A549 (cell line): ENCODE measurements at regions not wholly inside any gene's neighbourhood (a gene's known extent, or its start where the extent isn't known, plus 50 kb on each side); places are given as distances from the start of the nearest gene placed in this dataset.

Source experiments
- ATAC-seq, 2 experiments: fragments of 200-7000 bp in 1 of 2; fragments of >200 bp in 1 of 2; cut with Nextera tagmentation in 1 of 2; cut with Tn5 transposase in 1 of 2; 3 replicates each; pipeline versions ENCODE4 v1.8.0 to v1.9.1; 2018 to 2020; ENCODE audit warnings: mild to moderate bottlenecking in 1 of 2, moderate library complexity in 1 of 2
- CTCF ChIA-PET: fragments of 300-600 bp; sonication (Branson Sonifier 250); formaldehyde crosslinking; extraction: SDS; loops from one replicate; lab custom pipeline; 2021; ENCODE audit warnings: antibody characterized with exemption, inconsistent platforms; lab: Yijun Ruan, JAX
- POLR2A ChIA-PET: fragments of 350-600 bp; formaldehyde crosslinking; extraction: SDS; loops from one replicate; lab custom pipeline; 2021; ENCODE audit warnings: antibody characterized with exemption, inconsistent platforms; lab: Yijun Ruan, JAX
- DNase-seq, 2 experiments: peaks; one replicate each; pipeline versions ENCODE4 v3.0.0 to v3.0.0-alpha.2; 2011 to 2016; ENCODE audit warnings: low read depth in 1 of 2, low spot score in 1 of 2
- FAIRE-seq: peaks from 2 replicates; lab custom pipeline; 2011; peaks lifted over from hg19 to GRCh38; lab: Jason Lieb, UNC
- H3K27ac ChIP-seq, 2 experiments: fragments of >200 bp; sonication (Bioruptor Twin); formaldehyde crosslinking; 3 replicates each; pipeline ENCODE4 v1.5.1; 2016 to 2017
- H3K4me1 ChIP-seq: fragments of >200 bp; sonication (Bioruptor Twin); formaldehyde crosslinking; 3 replicates; pipeline ENCODE4 v1.6.1; 2016
- H3K4me2 ChIP-seq: fragments of >200 bp; sonication (Bioruptor Twin); formaldehyde crosslinking; 3 replicates; pipeline ENCODE4 v1.6.1; 2016
- H3K4me3 ChIP-seq: fragments of >200 bp; sonication (Bioruptor Twin); formaldehyde crosslinking; 3 replicates; pipeline ENCODE4 v1.5.1; 2016
- H3K9me3 ChIP-seq: fragments of >200 bp; sonication (Bioruptor Twin); formaldehyde crosslinking; 3 replicates; pipeline ENCODE4 v1.6.1; 2016
- CEBPB ChIP-seq, 2 experiments: fragments of >200 bp in 1 of 2; sonication (Bioruptor Twin) in 1 of 2; formaldehyde crosslinking in 1 of 2; IDR thresholded peaks; 2 replicates each; pipeline ENCODE4 v1.6.1; 2012 to 2016
- CHD4 ChIP-seq: fragments of 200-600 bp; sonication (generic); IDR thresholded peaks from 2 replicates; pipeline ENCODE4 v1.6.1; 2016; ENCODE audit warnings: antibody characterized with exemption, mild to moderate bottlenecking, borderline replicate concordance
- EHMT2 ChIP-seq: fragments of 200-600 bp; sonication (generic); IDR thresholded peaks from 2 replicates; pipeline ENCODE4 v1.6.1; 2016; ENCODE audit warnings: antibody characterized with exemption, low read depth, mild to moderate bottlenecking, moderate library complexity
- GATA3 ChIP-seq: IDR thresholded peaks from 2 replicates; pipeline ENCODE4 v1.6.1; 2012; ENCODE audit warnings: borderline replicate concordance
- HOXA7 ChIP-seq: fragments of 250-450 bp; sonication (Bioruptor Pico); IDR thresholded peaks from 2 replicates; pipeline ENCODE4 v1.5.0; 2020; ENCODE audit warnings: mild to moderate bottlenecking, moderate library complexity
- HOXB13 ChIP-seq: fragments of 250-450 bp; sonication (Bioruptor Pico); IDR thresholded peaks from 2 replicates; pipeline ENCODE4 v1.5.0; 2020; ENCODE audit warnings: low read depth, mild to moderate bottlenecking, moderate library complexity
- KDM1A ChIP-seq: fragments of 200-600 bp; sonication (generic); IDR thresholded peaks from 2 replicates; pipeline ENCODE4 v1.6.1; 2016; ENCODE audit warnings: low read depth, mild to moderate bottlenecking
- MAZ ChIP-seq: fragments of 150-350 bp; IDR thresholded peaks from 2 replicates; pipeline ENCODE4 v1.6.1; 2014; ENCODE audit warnings: antibody characterized with exemption, low read depth, low read length, borderline replicate concordance
- NFE2L2 ChIP-seq: fragments of 150-350 bp; conservative IDR thresholded peaks from 2 replicates; pipeline ENCODE4 v1.6.1; 2014; ENCODE audit warnings: low read length
- NPAS2 ChIP-seq: fragments of 250-450 bp; sonication (Bioruptor Pico); IDR thresholded peaks from 2 replicates; pipeline ENCODE4 v1.8.0; 2022; ENCODE audit warnings: mild to moderate bottlenecking, moderate library complexity, borderline replicate concordance
- PHF8 ChIP-seq: fragments of 200-600 bp; sonication (generic); IDR thresholded peaks from 2 replicates; pipeline ENCODE4 v1.6.1; 2016; ENCODE audit warnings: low read depth, mild to moderate bottlenecking, antibody characterized with exemption, moderate library complexity, borderline replicate concordance
- POLR2A ChIP-seq: IDR thresholded peaks from 2 replicates; pipeline ENCODE4 v1.6.1; 2012; ENCODE audit warnings: mild to moderate bottlenecking, low read length
- RNF2 ChIP-seq: fragments of 200-600 bp; sonication (generic); IDR thresholded peaks from 2 replicates; pipeline ENCODE4 v1.6.1; 2016; ENCODE audit warnings: low read depth, mild to moderate bottlenecking, antibody characterized with exemption, moderate library complexity, borderline replicate concordance
- TFCP2L1 ChIP-seq: fragments of 250-450 bp; sonication (Bioruptor Pico); IDR thresholded peaks from 2 replicates; pipeline ENCODE4 v1.5.0; 2021; ENCODE audit warnings: mild to moderate bottlenecking
- ZC3H11A ChIP-seq: fragments of 450-650 bp; IDR thresholded peaks from 2 replicates; pipeline ENCODE4 v1.6.1; 2014; ENCODE audit warnings: antibody characterized with exemption, mild to moderate bottlenecking
- ZNF302 ChIP-seq: fragments of 250-450 bp; sonication (Bioruptor Pico); IDR thresholded peaks from 2 replicates; pipeline ENCODE4 v1.9.0; 2021; ENCODE audit warnings: inconsistent platforms, mild to moderate bottlenecking, moderate library complexity
- ZSCAN20 ChIP-seq: fragments of 250-450 bp; sonication (Bioruptor Pico); IDR thresholded peaks from 2 replicates; pipeline ENCODE4 v1.8.0; 2022; ENCODE audit warnings: mild to moderate bottlenecking, moderate library complexity
- WGBS: methylation state at CpG from one replicate; pipeline ENCODE4 v1.1.6; 2017; ENCODE audit errors: missing lambda C conversion rate; 5-methylcytosine and 5-hydroxymethylcytosine counted together
- TF ChIP-seq, protein P1 (sequence below): fragments of 250-450 bp; sonication (Bioruptor Pico); IDR thresholded peaks from 2 replicates; pipeline ENCODE4 v1.5.0; 2020; ENCODE audit warnings: low read depth, mild to moderate bottlenecking, moderate library complexity
- TF ChIP-seq, protein P2 (sequence below): fragments of >200 bp; sonication (Bioruptor Twin); formaldehyde crosslinking; IDR thresholded peaks from 3 replicates; pipeline ENCODE4 v1.6.1; 2016
- TF ChIP-seq, protein P3 (sequence below): fragments of 150-350 bp; IDR thresholded peaks from 2 replicates; pipeline ENCODE4 v1.6.1; 2014; ENCODE audit warnings: low read depth, mild to moderate bottlenecking, low read length
- TF ChIP-seq, protein P4 (sequence below): fragments of >200 bp; sonication (Bioruptor Twin); formaldehyde crosslinking; IDR thresholded peaks from 2 replicates; pipeline ENCODE4 v1.6.1; 2016
- TF ChIP-seq, protein P5 (sequence below): fragments of >200 bp; sonication (Bioruptor Twin); formaldehyde crosslinking; IDR thresholded peaks from 3 replicates; pipeline ENCODE4 v1.5.1; 2016
- TF ChIP-seq, protein P6 (sequence below): IDR thresholded peaks from 2 replicates; pipeline ENCODE4 v1.6.1; 2012; ENCODE audit warnings: low read depth, borderline replicate concordance
- TF ChIP-seq, protein P7 (sequence below): IDR thresholded peaks from 2 replicates; pipeline ENCODE4 v1.6.1; 2012

DNA sequence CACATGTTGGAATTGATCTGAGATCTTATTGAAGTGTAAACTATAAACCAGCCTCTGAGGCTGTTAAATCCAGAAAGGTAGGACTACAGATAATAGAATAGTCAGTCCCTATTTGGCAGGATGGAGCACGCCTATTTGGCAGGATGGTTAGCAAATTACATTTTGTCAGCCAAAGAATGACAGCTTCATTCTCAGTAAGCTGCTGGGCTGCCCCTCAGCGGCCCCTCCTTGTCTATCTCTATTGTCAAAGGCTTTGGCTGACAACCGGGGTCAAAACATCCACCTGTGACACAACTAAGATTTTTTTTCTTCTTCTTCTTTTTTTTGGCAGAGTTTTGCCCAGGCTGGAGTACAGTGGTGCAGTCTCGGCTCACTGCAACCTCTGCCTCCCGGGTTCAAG is 123.4 kb upstream of the ECI2 start (continued):
- TF ChIP-seq, protein P1, sequence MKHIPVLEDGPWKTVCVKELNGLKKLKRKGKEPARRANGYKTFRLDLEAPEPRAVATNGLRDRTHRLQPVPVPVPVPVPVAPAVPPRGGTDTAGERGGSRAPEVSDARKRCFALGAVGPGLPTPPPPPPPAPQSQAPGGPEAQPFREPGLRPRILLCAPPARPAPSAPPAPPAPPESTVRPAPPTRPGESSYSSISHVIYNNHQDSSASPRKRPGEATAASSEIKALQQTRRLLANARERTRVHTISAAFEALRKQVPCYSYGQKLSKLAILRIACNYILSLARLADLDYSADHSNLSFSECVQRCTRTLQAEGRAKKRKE (CRISPR knock-in tag), result no peak
- TF ChIP-seq ZNF302 (CRISPR knock-in tag), result no peak

DNA sequence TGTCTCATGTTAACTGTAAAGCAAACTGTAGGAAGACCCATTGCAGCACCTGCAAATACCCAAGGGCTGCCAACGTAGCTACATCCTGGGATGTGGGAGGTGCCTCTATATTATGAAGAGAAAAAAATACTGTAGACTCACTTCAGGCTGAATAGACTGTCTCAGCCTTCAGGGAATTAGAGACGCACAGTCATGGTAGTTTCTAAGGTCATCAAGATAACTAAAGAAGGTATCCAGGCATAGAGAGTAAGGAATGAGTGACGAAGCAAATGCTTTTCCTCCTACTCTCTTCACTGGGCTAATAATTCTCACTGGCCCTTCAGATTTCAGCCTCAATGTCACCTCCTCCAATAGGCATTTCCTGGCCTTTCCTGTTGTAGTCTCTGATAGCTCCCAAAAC is 121.6 kb upstream of the ECI2 start:
- POLR2A ChIA-PET, result no interaction called here
- FAIRE-seq (no peak), ATAC-seq (no peak)
- Histone ChIP-seq H3K4me1 (peaks cover 5% of the 10 kb centered on the region; the same call in 1 of the 3 replicates), H3K4me2 (no peak overlapping the region), H3K9me3 (no peaks in the 10 kb centered on the region), H3K4me3 (no peak overlapping the region), H3K27ac (no peak overlapping the region)
- WGBS, result 64% methylated on average over 3 of the region's 3 CpGs
- TF ChIP-seq ZC3H11A (no peak), EHMT2 (no peak), ZNF302 (CRISPR knock-in tag) (no peak), RNF2 (no peak), PHF8 (no peak), CEBPB (IDR thresholded peaks at IDR 0.05) (no peak), NPAS2 (no peak), HOXA7 (CRISPR knock-in tag) (no peak), NFE2L2 (no peak), POLR2A (no peak), KDM1A (no peak), GATA3 (no peak), TFCP2L1 (CRISPR knock-in tag) (no peak)
- TF ChIP-seq, protein P2, sequence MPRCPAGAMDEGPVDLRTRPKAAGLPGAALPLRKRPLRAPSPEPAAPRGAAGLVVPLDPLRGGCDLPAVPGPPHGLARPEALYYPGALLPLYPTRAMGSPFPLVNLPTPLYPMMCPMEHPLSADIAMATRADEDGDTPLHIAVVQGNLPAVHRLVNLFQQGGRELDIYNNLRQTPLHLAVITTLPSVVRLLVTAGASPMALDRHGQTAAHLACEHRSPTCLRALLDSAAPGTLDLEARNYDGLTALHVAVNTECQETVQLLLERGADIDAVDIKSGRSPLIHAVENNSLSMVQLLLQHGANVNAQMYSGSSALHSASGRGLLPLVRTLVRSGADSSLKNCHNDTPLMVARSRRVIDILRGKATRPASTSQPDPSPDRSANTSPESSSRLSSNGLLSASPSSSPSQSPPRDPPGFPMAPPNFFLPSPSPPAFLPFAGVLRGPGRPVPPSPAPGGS, result no peak
- TF ChIP-seq, protein P3, sequence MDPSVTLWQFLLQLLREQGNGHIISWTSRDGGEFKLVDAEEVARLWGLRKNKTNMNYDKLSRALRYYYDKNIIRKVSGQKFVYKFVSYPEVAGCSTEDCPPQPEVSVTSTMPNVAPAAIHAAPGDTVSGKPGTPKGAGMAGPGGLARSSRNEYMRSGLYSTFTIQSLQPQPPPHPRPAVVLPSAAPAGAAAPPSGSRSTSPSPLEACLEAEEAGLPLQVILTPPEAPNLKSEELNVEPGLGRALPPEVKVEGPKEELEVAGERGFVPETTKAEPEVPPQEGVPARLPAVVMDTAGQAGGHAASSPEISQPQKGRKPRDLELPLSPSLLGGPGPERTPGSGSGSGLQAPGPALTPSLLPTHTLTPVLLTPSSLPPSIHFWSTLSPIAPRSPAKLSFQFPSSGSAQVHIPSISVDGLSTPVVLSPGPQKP, result no peak
- TF ChIP-seq, protein P4, sequence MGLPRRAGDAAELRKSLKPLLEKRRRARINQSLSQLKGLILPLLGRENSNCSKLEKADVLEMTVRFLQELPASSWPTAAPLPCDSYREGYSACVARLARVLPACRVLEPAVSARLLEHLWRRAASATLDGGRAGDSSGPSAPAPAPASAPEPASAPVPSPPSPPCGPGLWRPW, result no peak
- TF ChIP-seq, protein P5, sequence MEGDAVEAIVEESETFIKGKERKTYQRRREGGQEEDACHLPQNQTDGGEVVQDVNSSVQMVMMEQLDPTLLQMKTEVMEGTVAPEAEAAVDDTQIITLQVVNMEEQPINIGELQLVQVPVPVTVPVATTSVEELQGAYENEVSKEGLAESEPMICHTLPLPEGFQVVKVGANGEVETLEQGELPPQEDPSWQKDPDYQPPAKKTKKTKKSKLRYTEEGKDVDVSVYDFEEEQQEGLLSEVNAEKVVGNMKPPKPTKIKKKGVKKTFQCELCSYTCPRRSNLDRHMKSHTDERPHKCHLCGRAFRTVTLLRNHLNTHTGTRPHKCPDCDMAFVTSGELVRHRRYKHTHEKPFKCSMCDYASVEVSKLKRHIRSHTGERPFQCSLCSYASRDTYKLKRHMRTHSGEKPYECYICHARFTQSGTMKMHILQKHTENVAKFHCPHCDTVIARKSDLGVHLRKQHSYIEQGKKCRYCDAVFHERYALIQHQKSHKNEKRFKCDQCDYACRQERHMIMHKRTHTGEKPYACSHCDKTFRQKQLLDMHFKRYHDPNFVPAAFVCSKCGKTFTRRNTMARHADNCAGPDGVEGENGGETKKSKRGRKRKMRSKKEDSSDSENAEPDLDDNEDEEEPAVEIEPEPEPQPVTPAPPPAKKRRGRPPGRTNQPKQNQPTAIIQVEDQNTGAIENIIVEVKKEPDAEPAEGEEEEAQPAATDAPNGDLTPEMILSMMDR, result no peak
- TF ChIP-seq, protein P6, sequence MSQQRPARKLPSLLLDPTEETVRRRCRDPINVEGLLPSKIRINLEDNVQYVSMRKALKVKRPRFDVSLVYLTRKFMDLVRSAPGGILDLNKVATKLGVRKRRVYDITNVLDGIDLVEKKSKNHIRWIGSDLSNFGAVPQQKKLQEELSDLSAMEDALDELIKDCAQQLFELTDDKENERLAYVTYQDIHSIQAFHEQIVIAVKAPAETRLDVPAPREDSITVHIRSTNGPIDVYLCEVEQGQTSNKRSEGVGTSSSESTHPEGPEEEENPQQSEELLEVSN, result no peak
- TF ChIP-seq, all 56 proteins: peak for 0
- CTCF ChIA-PET, result no interaction called here
- no peak for DNase-seq

DNA sequence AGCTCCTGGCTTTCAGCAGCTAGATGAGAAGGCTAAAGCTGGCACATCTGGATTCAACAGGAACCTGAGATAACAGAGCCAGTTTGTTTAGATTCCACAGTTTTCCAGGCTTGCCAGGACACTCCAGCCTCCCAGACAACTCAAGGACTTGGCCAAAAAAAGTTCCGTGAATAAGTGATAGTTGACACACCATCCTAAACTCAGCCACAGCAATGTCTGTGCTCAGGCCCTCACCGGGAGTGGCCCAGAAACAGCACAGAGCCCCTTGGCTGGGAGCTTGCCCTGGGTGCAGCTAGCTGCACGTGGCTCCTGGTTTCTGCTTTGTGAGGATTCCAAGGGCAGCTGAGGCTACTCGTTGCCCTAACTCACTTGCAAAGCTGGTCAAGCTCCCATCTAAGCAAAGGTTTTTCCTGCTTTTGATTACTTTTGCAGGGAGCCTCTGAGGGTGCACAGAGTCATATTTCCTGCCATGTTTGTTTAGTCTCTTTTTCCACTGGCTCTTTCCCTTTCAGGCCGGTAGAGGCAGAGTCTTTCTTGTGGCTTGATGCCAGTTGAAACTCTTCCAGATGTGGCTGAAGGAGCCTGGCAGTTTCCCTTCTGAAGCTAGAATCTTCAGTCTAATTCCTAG is 118.3 kb upstream of the ECI2 start:
- FAIRE-seq, result no peak

More for the DNA sequence above, 118.3 kb upstream of the ECI2 start:
- CTCF ChIA-PET, result interaction anchor here (1.1 kb wide), 2 partner anchors 17 to 60 kb away, joined by 3 to 6 read pairs; no protein-coding TSS in a partner anchor
- H3K9me3 ChIP-seq, result no peaks in the 10 kb centered on the region
- H3K4me1 ChIP-seq, result peaks cover 5% of the 10 kb centered on the region; the same call in 1 of the 3 replicates
- peak; percentile 13 to 18 for DNase-seq
- peak overlapping the region in 1 of 2 experiments; percentile 57; a peak in 2 of 6 replicates for H3K27ac ChIP-seq
- POLR2A ChIA-PET, result no interaction called here
- peak overlapping the region; percentile 35 for H3K4me2 ChIP-seq
- peak; percentile 62 to 83; a peak in 5 of 6 replicates for ATAC-seq
- H3K4me3 ChIP-seq, result no peak overlapping the region
- WGBS, result 22% methylated on average over 5 of the region's 5 CpGs
- TF ChIP-seq, protein P5, result no peak; the same call in 2 of the 3 replicates
- TF ChIP-seq HOXB13 (no peak), MAZ (no peak), CEBPB (IDR thresholded peaks at IDR 0.05) (no peak), CHD4 (no peak), ZSCAN20 (CRISPR knock-in tag) (no peak)
- TF ChIP-seq, protein P4, result no peak
- TF ChIP-seq, protein P7, sequence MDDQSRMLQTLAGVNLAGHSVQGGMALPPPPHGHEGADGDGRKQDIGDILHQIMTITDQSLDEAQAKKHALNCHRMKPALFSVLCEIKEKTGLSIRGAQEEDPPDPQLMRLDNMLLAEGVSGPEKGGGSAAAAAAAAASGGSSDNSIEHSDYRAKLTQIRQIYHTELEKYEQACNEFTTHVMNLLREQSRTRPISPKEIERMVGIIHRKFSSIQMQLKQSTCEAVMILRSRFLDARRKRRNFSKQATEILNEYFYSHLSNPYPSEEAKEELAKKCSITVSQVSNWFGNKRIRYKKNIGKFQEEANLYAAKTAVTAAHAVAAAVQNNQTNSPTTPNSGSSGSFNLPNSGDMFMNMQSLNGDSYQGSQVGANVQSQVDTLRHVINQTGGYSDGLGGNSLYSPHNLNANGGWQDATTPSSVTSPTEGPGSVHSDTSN, result no peak
- TF ChIP-seq, all 56 proteins: peak for 0
